Left lobe of liver (tissue), 2 donors: ENCODE measurements at regions not wholly inside any gene's neighbourhood (a gene's known extent, or its start where the extent isn't known, plus 50 kb on each side); places are given as distances from the start of the nearest gene placed in this dataset.
"Not testable (repeated sequence)": the region's sequence is repeated elsewhere in the genome, so short reads cannot be mapped to it uniquely, and the experiment has no call there.

Source experiments
- ATAC-seq: fragments of 200-7000 bp; cut with Tn5 transposase; one replicate; pipeline ENCODE4 v1.9.1; 2020; ENCODE audit warnings: mild to moderate bottlenecking, moderate library complexity
- DNase-seq: peaks from one replicate; pipeline ENCODE4 v3.0.0-alpha.2; 2020; ENCODE audit warnings: low spot score
- donor health status: DM: no; HTN: no; CAD: no; lungs with moderate emphysema.
- donor health status: DM: no; HTN: yes; CAD: no.

GRCh38 chr1:89436856-89437255, 73.0 kb downstream of the GBP6 start:
- ATAC-seq (no peak), DNase-seq (no peak)

GRCh38 chr1:89438301-89438700, 74.4 kb downstream of the GBP6 start:
- DNase-seq, ATAC-seq: not testable (repeated sequence)

- no peak for DNase-seq
- no peak for ATAC-seq
These were observed 77.1 kb downstream of the GBP6 start for GRCh38 chr1:89440911-89441310.

GRCh38 chr1:89444791-89445190, 79.8 kb upstream of the LRRC8B start:
- no peak for ATAC-seq
- no peak for DNase-seq

- DNase-seq: no peak
These were observed 73.6 kb upstream of the LRRC8B start for GRCh38 chr1:89451011-89451410.

GRCh38 chr1:89453123-89453972, 71.3 kb upstream of the LRRC8B start:
- DNase-seq: no peak
- no peak for ATAC-seq

More at GRCh38 chr1:89451011-89451410, 73.6 kb upstream of the LRRC8B start:
- no peak for ATAC-seq

- DNase-seq: no peak
These were observed 69.6 kb upstream of the LRRC8B start for GRCh38 chr1:89454845-89455521.

GRCh38 chr1:89457046-89457445, 67.6 kb upstream of the LRRC8B start:
- DNase-seq (no peak), ATAC-seq (no peak)

More at GRCh38 chr1:89454845-89455521, 69.6 kb upstream of the LRRC8B start:
- ATAC-seq: peak; percentile 94

- DNase-seq (no peak), ATAC-seq (no peak)
These were observed 65.5 kb upstream of the LRRC8B start for GRCh38 chr1:89459081-89459480.

- DNase-seq (no peak), ATAC-seq (no peak)
These were observed 64.3 kb upstream of the LRRC8B start for GRCh38 chr1:89460325-89460724.

GRCh38 chr1:89462250-89462649, 62.4 kb upstream of the LRRC8B start:
- ATAC-seq: no peak
- DNase-seq: no peak

- DNase-seq: no peak
- no peak for ATAC-seq
These were observed 60.6 kb upstream of the LRRC8B start for GRCh38 chr1:89464008-89464407.

GRCh38 chr1:89465201-89465600, 59.4 kb upstream of the LRRC8B start:
- no peak for ATAC-seq
- no peak for DNase-seq

- no peak for ATAC-seq
These were observed 58.2 kb upstream of the LRRC8B start for GRCh38 chr1:89466307-89466930.

GRCh38 chr1:89472253-89472652, 52.4 kb upstream of the LRRC8B start:
- ATAC-seq (no peak), DNase-seq (no peak)

More at GRCh38 chr1:89466307-89466930, 58.2 kb upstream of the LRRC8B start:
- no peak for DNase-seq

GRCh38 chr1:89472886-89473417, 51.7 kb upstream of the LRRC8B start:
- ATAC-seq: no peak

More at GRCh38 chr1:89472886-89473417, 51.7 kb upstream of the LRRC8B start:
- no peak for DNase-seq
